IMR-90 (cell line): ENCODE measurements at regions not wholly inside any gene's neighbourhood (a gene's known extent, or its start where the extent isn't known, plus 50 kb on each side); places are given as distances from the start of the nearest gene placed in this dataset.

ENCODE experiments used
- ATAC-seq: fragments of 200-7000 bp; cut with Tn5 transposase; 2 replicates; pipeline ENCODE4 v1.9.1; 2020; ENCODE audit warnings: low read depth, mild to moderate bottlenecking, moderate library complexity
- BruUV-seq: library from RNA; stranded (reverse); fragments of 400-500 nt; replicated peaks from 2 replicates; lab custom pipeline; 2021; lab: Mats Ljungman, UMichigan
- CTCF ChIA-PET: fragments of 300-600 bp; formaldehyde crosslinking; extraction: SDS; loops from one replicate; lab custom pipeline; 2021; ENCODE audit warnings: antibody characterized with exemption; lab: Yijun Ruan, JAX
- POLR2A ChIA-PET: fragments of 300-600 bp; sonication (Branson Sonifier 250); formaldehyde crosslinking; loops from one replicate; lab custom pipeline; 2022; ENCODE audit warnings: antibody characterized with exemption; ENCODE audit not compliant: unreplicated experiment; lab: Charles Lee
- DNase-seq: peaks from one replicate; pipeline ENCODE4 v3.0.0; 2013
- H2AFZ ChIP-seq: replicated peaks from 2 replicates; pipeline ENCODE3; 2013; ENCODE audit warnings: low read length, mild to moderate bottlenecking; ENCODE audit not compliant: poor library complexity
- H2AK5ac ChIP-seq: 2 replicates; pipeline ENCODE4 v1.6.1; 2013; ENCODE audit warnings: low read depth, low read length, inconsistent platforms
- H2AK9ac ChIP-seq: replicated peaks from 2 replicates; pipeline ENCODE3; 2013; ENCODE audit warnings: mild to moderate bottlenecking, low read depth, low read length, moderate library complexity; ENCODE audit not compliant: poor library complexity
- H2BK120ac ChIP-seq: 2 replicates; pipeline ENCODE4 v1.6.1; 2013; ENCODE audit warnings: low read depth, low read length, inconsistent platforms
- H2BK15ac ChIP-seq: 3 replicates; pipeline ENCODE4 v1.6.1; 2013; ENCODE audit warnings: low read depth, low read length, inconsistent platforms
- H2BK20ac ChIP-seq: 2 replicates; pipeline ENCODE4 v1.6.1; 2013; ENCODE audit warnings: low read depth, mild to moderate bottlenecking, inconsistent platforms, low read length, moderate library complexity
- H2BK5ac ChIP-seq: 2 replicates; pipeline ENCODE4 v1.6.1; 2013; ENCODE audit warnings: mild to moderate bottlenecking, low read depth, low read length, inconsistent platforms; ENCODE audit not compliant: poor library complexity, severe bottlenecking
- H3K14ac ChIP-seq: replicated peaks from 2 replicates; pipeline ENCODE4 v1.6.1; 2013; ENCODE audit warnings: low read depth, low read length, inconsistent platforms
- H3K18ac ChIP-seq: 2 replicates; pipeline ENCODE4 v1.6.1; 2013; ENCODE audit warnings: low read depth, low read length, control low read depth
- H3K23ac ChIP-seq: 2 replicates; pipeline ENCODE4 v1.6.1; 2013; ENCODE audit warnings: low read depth, low read length, inconsistent platforms
- H3K27ac ChIP-seq: 2 replicates; pipeline ENCODE4 v1.5.1; 2013; ENCODE audit warnings: mild to moderate bottlenecking, control low read depth, low read length; ENCODE audit not compliant: insufficient read depth
- H3K27me3 ChIP-seq: 2 replicates; pipeline ENCODE4 v1.6.1; 2013; ENCODE audit warnings: low read length; ENCODE audit not compliant: control insufficient read depth, insufficient read depth
- H3K36me3 ChIP-seq: 2 replicates; pipeline ENCODE4 v1.6.1; 2013; ENCODE audit warnings: low read length, mixed read lengths; ENCODE audit not compliant: control insufficient read depth, insufficient read depth
- H3K4ac ChIP-seq: 2 replicates; pipeline ENCODE4 v1.6.1; 2013; ENCODE audit warnings: low read depth, low read length, inconsistent platforms
- H3K4me1 ChIP-seq: 2 replicates; pipeline ENCODE4 v1.6.1; 2013; ENCODE audit warnings: low read length, mixed read lengths; ENCODE audit not compliant: control insufficient read depth, insufficient read depth
- H3K4me2 ChIP-seq: 2 replicates; pipeline ENCODE4 v1.6.1; 2013; ENCODE audit warnings: low read depth, mild to moderate bottlenecking, control low read depth, low read length, moderate library complexity
- H3K4me3 ChIP-seq: 2 replicates; pipeline ENCODE4 v1.5.1; 2013; ENCODE audit warnings: low read depth, mild to moderate bottlenecking, control low read depth, low read length, moderate library complexity; ENCODE audit not compliant: insufficient read depth
- H3K56ac ChIP-seq: 2 replicates; pipeline ENCODE4 v1.6.1; 2013; ENCODE audit warnings: low read length, inconsistent platforms; ENCODE audit not compliant: insufficient read depth; ENCODE audit errors: extremely low read depth
- H3K79me1 ChIP-seq, 2 experiments: 2 replicates each; pipeline ENCODE4 v1.6.1; 2013; ENCODE audit warnings: low read length in 2 of 2, inconsistent platforms in 1 of 2, low read depth in 1 of 2
- H3K9ac ChIP-seq: 2 replicates; pipeline ENCODE4 v1.6.1; 2013; ENCODE audit warnings: low read depth, low read length, control low read depth
- H3K9me1 ChIP-seq: 2 replicates; pipeline ENCODE4 v1.6.1; 2013; ENCODE audit warnings: low read length, inconsistent platforms; ENCODE audit not compliant: insufficient read depth
- H3K9me3 ChIP-seq: 2 replicates; pipeline ENCODE4 v1.6.1; 2013; ENCODE audit warnings: low read length; ENCODE audit not compliant: control insufficient read depth, insufficient read depth
- H4K20me1 ChIP-seq: 2 replicates; pipeline ENCODE4 v1.6.1; 2013; ENCODE audit warnings: low read length, inconsistent platforms; ENCODE audit not compliant: insufficient read depth
- H4K5ac ChIP-seq: 2 replicates; pipeline ENCODE4 v1.6.1; 2013; ENCODE audit warnings: mild to moderate bottlenecking, low read depth, low read length, control low read depth
- H4K8ac ChIP-seq, 2 experiments: 2 replicates each; pipeline ENCODE4 v1.6.1; 2013; ENCODE audit warnings: low read depth in 2 of 2, low read length in 2 of 2, control low read depth in 1 of 2, inconsistent platforms in 1 of 2
- H4K91ac ChIP-seq: 2 replicates; pipeline ENCODE4 v1.6.1; 2013; ENCODE audit warnings: low read depth, low read length, inconsistent platforms; ENCODE audit not compliant: insufficient read depth
- BHLHE40 ChIP-seq: fragments of 150-350 bp; IDR thresholded peaks from 2 replicates; pipeline ENCODE4 v1.6.1; 2016; ENCODE audit warnings: mild to moderate bottlenecking, low read depth, low read length
- CEBPB ChIP-seq: IDR thresholded peaks from 2 replicates; pipeline ENCODE4 v1.6.1; 2012; ENCODE audit warnings: low read depth, low read length, improper control_type of control experiment
- FOS ChIP-seq: fragments of 150-350 bp; IDR thresholded peaks from 2 replicates; pipeline ENCODE4 v1.6.1; 2016; ENCODE audit warnings: low read depth, low read length
- POLR2A ChIP-seq: IDR thresholded peaks from 2 replicates; pipeline ENCODE4 v1.6.1; 2012; ENCODE audit warnings: mild to moderate bottlenecking, low read depth, low read length
- RAD21 ChIP-seq: IDR thresholded peaks from 2 replicates; pipeline ENCODE4 v1.6.1; 2012; ENCODE audit warnings: low read length, improper control_type of control experiment
- SMC3 ChIP-seq: fragments of 150-350 bp; IDR thresholded peaks from 2 replicates; pipeline ENCODE4 v1.6.1; 2016; ENCODE audit warnings: low read depth, mild to moderate bottlenecking, antibody characterized with exemption, low read length, moderate library complexity
- USF2 ChIP-seq: fragments of 150-350 bp; IDR thresholded peaks from 2 replicates; pipeline ENCODE4 v1.6.1; 2017; ENCODE audit warnings: mild to moderate bottlenecking, antibody characterized with exemption, low read length, low read depth
- WGBS, 2 experiments: methylation state at CpG; one replicate each; pipeline versions ENCODE4 v1.1.5 to v1.1.7; 2013; ENCODE audit warnings: missing lambda C conversion rate in 2 of 2; ENCODE audit not compliant: insufficient read length in 1 of 2; ENCODE audit errors: extremely low coverage in 2 of 2; 5-methylcytosine and 5-hydroxymethylcytosine counted together
- dilution Hi-C: fragments of 300-500 bp; cut with HindIII; formaldehyde crosslinking; loops from one replicate; pipeline ENCODE4 v1.14.3; 2018; ENCODE audit warnings: low sequenced_read_pairs; ENCODE audit not compliant: unreplicated experiment
- in situ Hi-C: fragments of 300-500 bp; cut with MboI; formaldehyde crosslinking; loops from 3 replicates; pipeline ENCODE4 v1.14.3; 2019; ENCODE audit warnings: low sequenced_read_pairs, inconsistent platforms, mixed read lengths
- intact Hi-C: fragments of 100-400 bp; cut with micrococcal nuclease; formaldehyde crosslinking; loops from 2 replicates; pipeline ENCODE4 v1.10.0; 2022

GRCh38 chr7:106535234-106535932 lies 125.6 kb downstream of the CCDC71L start:
- H3K9ac ChIP-seq = no peak overlapping the region
- no peak overlapping the region for H2BK5ac ChIP-seq
- no peak overlapping the region for H2BK120ac ChIP-seq
- no peak overlapping the region for H3K4ac ChIP-seq
- in situ Hi-C loops (no loop called here), intact Hi-C loops (no loop called here), dilution Hi-C loops (no loop called here)
- no peak for TF ChIP-seq POLR2A
- TF ChIP-seq SMC3 = no peak
- TF ChIP-seq FOS = no peak
- no peak for TF ChIP-seq RAD21
- peak; percentile 53 for TF ChIP-seq CEBPB
- no peak for TF ChIP-seq BHLHE40
- TF ChIP-seq USF2 = no peak
- H4K20me1 ChIP-seq = no peaks in the 10 kb centered on the region
- H4K8ac ChIP-seq = no peak overlapping the region
- H4K91ac ChIP-seq = no peak overlapping the region
- H2BK15ac ChIP-seq = no peak overlapping the region
- no peak overlapping the region for H3K23ac ChIP-seq
- no peaks in the 10 kb centered on the region for H3K36me3 ChIP-seq
- CTCF ChIA-PET = interaction anchor here (0.6 kb wide), 1 partner anchor 14 kb away, joined by 3 read pairs; no protein-coding TSS in a partner anchor
- DNase-seq (no peak), ATAC-seq (no peak)
- no peak overlapping the region for H2AFZ ChIP-seq
- H3K9me1 ChIP-seq = no peaks in the 10 kb centered on the region; the same call in 1 of the 2 replicates
- H3K27me3 ChIP-seq = no peaks in the 10 kb centered on the region
- H3K4me1 ChIP-seq = peaks cover under 1% of the 10 kb centered on the region; the same call in 1 of the 2 replicates
- H3K79me1 ChIP-seq = no peaks in the 10 kb centered on the region
- H3K18ac ChIP-seq = no peak overlapping the region
- H3K9me3 ChIP-seq = peaks cover 2% of the 10 kb centered on the region; the same call in 1 of the 2 replicates
- no peak overlapping the region for H3K4me2 ChIP-seq
- no peak overlapping the region for H3K14ac ChIP-seq
- WGBS, 2 experiments = no CpG with 5 or more reads among the region's 7 CpGs
- BruUV-seq = no TSS peak
- no peak overlapping the region for H3K4me3 ChIP-seq
- no peak overlapping the region for H4K5ac ChIP-seq
- H2AK5ac ChIP-seq = no peak overlapping the region
- no peak overlapping the region for H2AK9ac ChIP-seq
- POLR2A ChIA-PET = no interaction called here
- H3K27ac ChIP-seq = no peak overlapping the region
- no peak overlapping the region; the same call in 1 of the 2 replicates for H2BK20ac ChIP-seq
- no peak overlapping the region for H3K56ac ChIP-seq
